Mesothelial cell of epicardium (in vitro differentiated cells): ENCODE measurements at regions not wholly inside any gene's neighbourhood (a gene's known extent, or its start where the extent isn't known, plus 50 kb on each side); places are given as distances from the start of the nearest gene placed in this dataset.

Source experiments
- DNase-seq, 2 experiments: peaks; one replicate each; pipeline ENCODE4 v3.0.0; 2021; ENCODE audit warnings: low spot score in 2 of 2; ENCODE audit not compliant: unreplicated experiment in 2 of 2
- H3K27ac Mint-ChIP-seq: 2 replicates; pipeline ENCODE4 v1.8.0; 2021; ENCODE audit warnings: mixed read lengths
- H3K27me3 Mint-ChIP-seq: 2 replicates; pipeline ENCODE4 v1.8.0; 2021; ENCODE audit warnings: low read depth, mixed read lengths
- H3K36me3 Mint-ChIP-seq: 2 replicates; pipeline ENCODE4 v1.8.0; 2021; ENCODE audit warnings: mixed read lengths
- H3K4me1 Mint-ChIP-seq: 2 replicates; pipeline ENCODE4 v1.8.0; 2021; ENCODE audit warnings: mixed read lengths
- H3K4me3 Mint-ChIP-seq: 2 replicates; pipeline ENCODE4 v1.8.0; 2021; ENCODE audit warnings: mild to moderate bottlenecking, moderate library complexity, mixed read lengths
- H3K9me3 Mint-ChIP-seq: 2 replicates; pipeline ENCODE4 v1.8.0; 2021; ENCODE audit warnings: mixed read lengths
- CTCF ChIP-seq: fragments of 200-600 bp; sonication (generic); IDR thresholded peaks from one replicate; pipeline ENCODE4 v1.5.0; 2021; ENCODE audit warnings: antibody characterized with exemption; ENCODE audit not compliant: unreplicated experiment

- no peaks in the 10 kb centered on the region for H3K4me1 Mint-ChIP-seq
- H3K36me3 Mint-ChIP-seq = no peaks in the 10 kb centered on the region
- no peaks in the 10 kb centered on the region for H3K9me3 Mint-ChIP-seq
- H3K27ac Mint-ChIP-seq = no peak overlapping the region
- H3K27me3 Mint-ChIP-seq = peaks cover 53% of the 10 kb centered on the region
- peak; percentile 89 for TF ChIP-seq CTCF
- no peak overlapping the region for H3K4me3 Mint-ChIP-seq
- DNase-seq = peak; percentile 46 to 82
These were observed 355.3 kb downstream of the TOX3 start for GRCh38 chr16:52191531-52192134.

GRCh38 chr16:52184336-52184735 is 362.6 kb downstream of the TOX3 start:
- DNase-seq = no peak
- no peaks in the 10 kb centered on the region for H3K9me3 Mint-ChIP-seq
- H3K36me3 Mint-ChIP-seq = no peaks in the 10 kb centered on the region
- H3K4me3 Mint-ChIP-seq = no peak overlapping the region
- TF ChIP-seq CTCF = no peak
- peaks cover 39% of the 10 kb centered on the region for H3K27me3 Mint-ChIP-seq
- no peak overlapping the region for H3K27ac Mint-ChIP-seq
- H3K4me1 Mint-ChIP-seq = no peaks in the 10 kb centered on the region

- TF ChIP-seq CTCF = no peak
- no peaks in the 10 kb centered on the region for H3K36me3 Mint-ChIP-seq
- DNase-seq = no peak
- no peak overlapping the region for H3K27ac Mint-ChIP-seq
- H3K9me3 Mint-ChIP-seq = no peaks in the 10 kb centered on the region
- H3K4me3 Mint-ChIP-seq = no peak overlapping the region
- H3K4me1 Mint-ChIP-seq = no peaks in the 10 kb centered on the region
- peaks cover 37% of the 10 kb centered on the region for H3K27me3 Mint-ChIP-seq
These were observed 364.1 kb downstream of the TOX3 start for GRCh38 chr16:52182840-52183239.

- Mint-ChIP-seq H3K27me3 (peaks cover 22% of the 10 kb centered on the region), H3K4me1 (no peaks in the 10 kb centered on the region), H3K9me3 (no peaks in the 10 kb centered on the region), H3K27ac (no peak overlapping the region), H3K4me3 (no peak overlapping the region), H3K36me3 (no peaks in the 10 kb centered on the region)
- no peak for DNase-seq
- TF ChIP-seq CTCF = no peak
These were observed 372.8 kb downstream of the TOX3 start for GRCh38 chr16:52174168-52174567.

- Mint-ChIP-seq H3K4me1 (no peaks in the 10 kb centered on the region), H3K27me3 (peaks cover 17% of the 10 kb centered on the region), H3K4me3 (no peak overlapping the region), H3K36me3 (no peaks in the 10 kb centered on the region), H3K27ac (no peak overlapping the region), H3K9me3 (no peaks in the 10 kb centered on the region)
- DNase-seq = no peak
- TF ChIP-seq CTCF = no peak
These were observed 375.5 kb downstream of the TOX3 start for GRCh38 chr16:52171481-52171880.

- H3K4me3 Mint-ChIP-seq = no peak overlapping the region
- H3K27me3 Mint-ChIP-seq = peaks cover 17% of the 10 kb centered on the region
- H3K9me3 Mint-ChIP-seq = peaks cover 4% of the 10 kb centered on the region
- no peak overlapping the region for H3K27ac Mint-ChIP-seq
- H3K36me3 Mint-ChIP-seq = no peaks in the 10 kb centered on the region
- no peak for DNase-seq
- TF ChIP-seq CTCF = no peak
- no peaks in the 10 kb centered on the region for H3K4me1 Mint-ChIP-seq
These were observed 379.6 kb downstream of the TOX3 start for GRCh38 chr16:52167328-52167727.
